ENCODE measurements at regions not wholly inside any gene's neighbourhood (a gene's known extent, or its start where the extent isn't known, plus 50 kb on each side); places are given as distances from the start of the nearest gene placed in this dataset.

- no peak for FAIRE-seq
Observed at GRCh38 chr10:29183301-29183945, 105.4 kb upstream of the LYZL1 start.

GRCh38 chr10:29184205-29185000 lies 104.5 kb upstream of the LYZL1 start:
- no peak for FAIRE-seq

GRCh38 chr10:29185050-29185449 lies 103.8 kb upstream of the LYZL1 start:
- no peak for FAIRE-seq

GRCh38 chr10:29186221-29186620 lies 102.6 kb upstream of the LYZL1 start:
- no peak for FAIRE-seq

- no peak for FAIRE-seq
Observed at GRCh38 chr10:29189256-29189655, 99.6 kb upstream of the LYZL1 start.

GRCh38 chr10:29191674-29192073 lies 97.2 kb upstream of the LYZL1 start:
- no peak for FAIRE-seq

- no peak for FAIRE-seq
Observed at GRCh38 chr10:29199339-29199738, 89.5 kb upstream of the LYZL1 start.

- no peak for FAIRE-seq
Observed at GRCh38 chr10:29199941-29200679, 88.8 kb upstream of the LYZL1 start.

- FAIRE-seq = no peak
Observed at GRCh38 chr10:29202386-29202940, 86.4 kb upstream of the LYZL1 start.

- no peak for FAIRE-seq
Observed at GRCh38 chr10:29203432-29203831, 85.4 kb upstream of the LYZL1 start.

GRCh38 chr10:29204070-29204800 lies 84.6 kb upstream of the LYZL1 start:
- FAIRE-seq = no peak

GRCh38 chr10:29205787-29206186 lies 83.1 kb upstream of the LYZL1 start:
- FAIRE-seq = no peak

GRCh38 chr10:29208845-29209244 lies 80.0 kb upstream of the LYZL1 start:
- FAIRE-seq = no peak

GRCh38 chr10:29209830-29210229 lies 79.0 kb upstream of the LYZL1 start:
- no peak for FAIRE-seq

- no peak for FAIRE-seq
Observed at GRCh38 chr10:29210266-29210868, 78.5 kb upstream of the LYZL1 start.

GRCh38 chr10:29212597-29212996 lies 76.3 kb upstream of the LYZL1 start:
- no peak for FAIRE-seq

GRCh38 chr10:29214551-29214950 lies 74.3 kb upstream of the LYZL1 start:
- no peak for FAIRE-seq

GRCh38 chr10:29217292-29217738 lies 71.6 kb upstream of the LYZL1 start:
- no peak for FAIRE-seq

- no peak for FAIRE-seq
Observed at GRCh38 chr10:29223326-29223725, 65.5 kb upstream of the LYZL1 start.

GRCh38 chr10:29224631-29225030 lies 64.2 kb upstream of the LYZL1 start:
- no peak for FAIRE-seq

GRCh38 chr10:29227201-29227600 lies 61.7 kb upstream of the LYZL1 start:
- no peak for FAIRE-seq

GRCh38 chr10:29228562-29228961 lies 60.3 kb upstream of the LYZL1 start:
- no peak for FAIRE-seq
